OCI-LY1 (cell line): ENCODE measurements at regions not wholly inside any gene's neighbourhood (a gene's known extent, or its start where the extent isn't known, plus 50 kb on each side); places are given as distances from the start of the nearest gene placed in this dataset.

Experiments used
- H2AFZ ChIP-seq: fragments of 200-600 bp; sonication (generic), shearing (Covaris generic); 2 replicates; pipeline ENCODE4 v1.6.0; 2014; ENCODE audit warnings: antibody characterized with exemption, mild to moderate bottlenecking, low read length
- H3F3A ChIP-seq: fragments of 200-600 bp; sonication (generic), shearing (Covaris generic); 2 replicates; pipeline ENCODE4 v1.6.0; 2014; ENCODE audit warnings: mild to moderate bottlenecking, antibody characterized with exemption, low read length, moderate library complexity; ENCODE audit not compliant: insufficient read depth
- H3K27ac ChIP-seq: fragments of 200-600 bp; sonication (generic); 2 replicates; pipeline ENCODE4 v1.5.1; 2014; ENCODE audit warnings: low read length, mixed run types, mild to moderate bottlenecking, low read depth; ENCODE audit not compliant: poor library complexity, severe bottlenecking
- H3K27me3 ChIP-seq: fragments of 200-600 bp; sonication (generic); 2 replicates; pipeline ENCODE4 v1.6.0; 2014; ENCODE audit warnings: antibody characterized with exemption, mild to moderate bottlenecking, low read length, moderate library complexity; ENCODE audit not compliant: insufficient read depth
- H3K36me3 ChIP-seq: fragments of 200-600 bp; sonication (generic); 2 replicates; pipeline ENCODE4 v1.6.1; 2014; ENCODE audit warnings: mild to moderate bottlenecking, antibody characterized with exemption, low read length, moderate library complexity, mixed read lengths; ENCODE audit not compliant: insufficient read depth
- H3K4me1 ChIP-seq: fragments of 200-600 bp; sonication (generic); 2 replicates; pipeline ENCODE4 v1.5.1; 2014; ENCODE audit warnings: mild to moderate bottlenecking, low read length, moderate library complexity; ENCODE audit not compliant: insufficient read depth, severe bottlenecking
- H3K4me2 ChIP-seq: fragments of 200-600 bp; sonication (generic), shearing (Covaris generic); 2 replicates; pipeline ENCODE4 v1.6.1; 2014; ENCODE audit warnings: low read length
- H3K4me3 ChIP-seq: fragments of 200-600 bp; sonication (generic); 2 replicates; pipeline ENCODE4 v1.5.1; 2014; ENCODE audit warnings: low read length, low read depth, mild to moderate bottlenecking, mixed read lengths; ENCODE audit not compliant: poor library complexity, severe bottlenecking
- H3K79me2 ChIP-seq: fragments of 200-600 bp; shearing (Covaris generic); 2 replicates; pipeline ENCODE4 v1.6.1; 2016; ENCODE audit warnings: mixed run types, low read length, mixed read lengths; ENCODE audit not compliant: insufficient read depth
- H3K9ac ChIP-seq: fragments of 200-600 bp; sonication (generic), shearing (Covaris generic); 2 replicates; pipeline ENCODE4 v1.6.1; 2014; ENCODE audit warnings: mild to moderate bottlenecking, low read length, mixed read lengths
- H3K9me2 ChIP-seq: fragments of 200-600 bp; sonication (generic), shearing (Covaris generic); 2 replicates; pipeline ENCODE4 v1.6.1; 2014; ENCODE audit warnings: low read depth, mild to moderate bottlenecking, low read length, mixed read lengths
- H3K9me3 ChIP-seq: fragments of 200-600 bp; shearing (Covaris generic); 2 replicates; pipeline ENCODE4 v1.6.1; 2014; ENCODE audit warnings: low read length, mixed read lengths
- H4K20me1 ChIP-seq: fragments of 200-600 bp; sonication (generic), shearing (Covaris generic); 2 replicates; pipeline ENCODE4 v1.6.0; 2016; ENCODE audit warnings: mild to moderate bottlenecking, low read length; ENCODE audit not compliant: insufficient read depth
- EZH2 ChIP-seq: fragments of 200-600 bp; sonication (generic), shearing (Covaris generic); IDR thresholded peaks from 2 replicates; pipeline ENCODE4 v1.8.0; 2017; ENCODE audit warnings: borderline replicate concordance, mixed run types, mild to moderate bottlenecking, antibody characterized with exemption, low read length, moderate library complexity, mixed read lengths
- TF ChIP-seq, protein P1 (sequence below): fragments of 200-600 bp; sonication (generic), shearing (Covaris generic); IDR thresholded peaks from 2 replicates; pipeline ENCODE4 v1.5.1; 2017; ENCODE audit warnings: mild to moderate bottlenecking, antibody characterized with exemption, low read length, moderate library complexity, mixed read lengths

DNA sequence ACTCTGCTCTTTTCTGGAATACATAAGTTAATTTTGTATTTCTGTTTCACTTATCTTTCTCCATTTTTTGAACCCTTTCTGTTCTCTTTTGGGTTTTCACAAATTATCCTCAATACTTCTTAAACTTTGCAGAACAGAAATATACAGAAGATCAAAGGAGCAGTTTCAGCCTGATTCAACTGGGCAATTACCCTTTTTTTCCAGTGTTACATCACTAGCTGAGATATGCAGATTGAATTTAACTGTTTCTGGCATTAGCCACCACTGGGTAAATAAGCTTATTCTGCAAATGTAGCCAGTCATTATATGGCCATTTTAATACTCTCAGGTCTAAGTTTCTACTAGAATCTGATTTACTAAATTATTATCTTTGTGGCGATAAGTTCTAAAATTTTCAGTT is 66.9 kb upstream of the GRID2 start:
- Histone ChIP-seq H4K20me1 (no peaks in the 10 kb centered on the region), H3K27ac (no peak overlapping the region), H3K4me2 (no peak overlapping the region)

DNA sequence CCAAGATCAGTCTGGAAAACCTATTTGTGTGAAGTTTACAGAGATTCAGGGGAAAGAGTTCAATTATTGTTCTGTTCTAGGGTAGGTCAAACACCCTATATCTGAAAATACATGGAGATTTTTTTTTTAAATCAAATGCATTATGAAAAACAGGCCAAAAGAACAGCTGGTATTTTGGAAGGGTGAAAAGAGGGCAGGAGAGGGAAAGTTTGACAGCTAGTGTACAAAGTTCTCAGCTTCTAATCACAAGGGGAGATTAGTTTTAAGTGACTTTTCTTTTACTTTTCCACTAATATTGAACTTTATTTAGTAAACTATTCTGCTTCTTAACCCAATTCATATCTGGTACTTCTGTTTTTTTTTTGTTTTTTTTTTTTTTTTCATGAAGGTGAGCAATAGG is 66.2 kb upstream of the GRID2 start:
- Histone ChIP-seq H3F3A (no peaks in the 10 kb centered on the region), H3K27me3 (no peaks in the 10 kb centered on the region), H2AFZ (no peak overlapping the region), H3K79me2 (no peaks in the 10 kb centered on the region), H3K9ac (no peak overlapping the region), H3K4me3 (no peak overlapping the region), H3K4me1 (no peaks in the 10 kb centered on the region), H4K20me1 (no peaks in the 10 kb centered on the region), H3K9me2 (no peaks in the 10 kb centered on the region), H3K4me2 (no peak overlapping the region), H3K36me3 (no peaks in the 10 kb centered on the region), H3K27ac (no peak overlapping the region), H3K9me3 (no peaks in the 10 kb centered on the region)
- TF ChIP-seq, protein P1, sequence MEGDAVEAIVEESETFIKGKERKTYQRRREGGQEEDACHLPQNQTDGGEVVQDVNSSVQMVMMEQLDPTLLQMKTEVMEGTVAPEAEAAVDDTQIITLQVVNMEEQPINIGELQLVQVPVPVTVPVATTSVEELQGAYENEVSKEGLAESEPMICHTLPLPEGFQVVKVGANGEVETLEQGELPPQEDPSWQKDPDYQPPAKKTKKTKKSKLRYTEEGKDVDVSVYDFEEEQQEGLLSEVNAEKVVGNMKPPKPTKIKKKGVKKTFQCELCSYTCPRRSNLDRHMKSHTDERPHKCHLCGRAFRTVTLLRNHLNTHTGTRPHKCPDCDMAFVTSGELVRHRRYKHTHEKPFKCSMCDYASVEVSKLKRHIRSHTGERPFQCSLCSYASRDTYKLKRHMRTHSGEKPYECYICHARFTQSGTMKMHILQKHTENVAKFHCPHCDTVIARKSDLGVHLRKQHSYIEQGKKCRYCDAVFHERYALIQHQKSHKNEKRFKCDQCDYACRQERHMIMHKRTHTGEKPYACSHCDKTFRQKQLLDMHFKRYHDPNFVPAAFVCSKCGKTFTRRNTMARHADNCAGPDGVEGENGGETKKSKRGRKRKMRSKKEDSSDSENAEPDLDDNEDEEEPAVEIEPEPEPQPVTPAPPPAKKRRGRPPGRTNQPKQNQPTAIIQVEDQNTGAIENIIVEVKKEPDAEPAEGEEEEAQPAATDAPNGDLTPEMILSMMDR, result no peak
- no peak for TF ChIP-seq EZH2

More for the DNA sequence above, 66.9 kb upstream of the GRID2 start:
- Histone ChIP-seq H3K9me3 (no peaks in the 10 kb centered on the region), H3K4me1 (no peaks in the 10 kb centered on the region), H2AFZ (no peak overlapping the region), H3F3A (no peaks in the 10 kb centered on the region), H3K9me2 (no peaks in the 10 kb centered on the region), H3K9ac (no peak overlapping the region), H3K79me2 (no peaks in the 10 kb centered on the region), H3K27me3 (no peaks in the 10 kb centered on the region), H3K4me3 (no peak overlapping the region), H3K36me3 (no peaks in the 10 kb centered on the region)
- TF ChIP-seq, protein P1, result no peak
- TF ChIP-seq EZH2, result no peak

DNA sequence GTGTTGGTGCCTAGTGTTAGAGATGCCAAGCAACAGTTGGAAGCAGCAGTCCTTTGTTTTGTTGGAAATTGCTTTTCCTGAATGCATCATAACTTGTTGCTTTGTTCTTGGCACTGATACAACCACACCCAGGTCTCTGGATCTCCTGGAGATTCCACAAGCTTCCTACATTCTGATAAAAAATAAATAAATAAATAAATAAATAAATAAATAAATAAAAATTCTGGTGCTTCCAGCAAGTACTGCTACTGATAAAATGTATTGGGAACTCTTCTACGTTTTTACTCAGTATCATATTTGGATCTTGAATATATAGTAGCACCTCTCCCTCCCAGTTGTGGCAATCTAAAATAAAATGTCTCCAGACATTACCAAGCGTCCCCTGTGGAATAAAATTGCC is 62.7 kb upstream of the GRID2 start:
- Histone ChIP-seq H3K4me3 (no peak overlapping the region), H3K4me1 (no peaks in the 10 kb centered on the region), H3K9me3 (no peaks in the 10 kb centered on the region), H4K20me1 (no peaks in the 10 kb centered on the region), H3K36me3 (no peaks in the 10 kb centered on the region), H3F3A (no peaks in the 10 kb centered on the region), H3K79me2 (no peaks in the 10 kb centered on the region), H3K9ac (no peak overlapping the region), H3K27ac (no peak overlapping the region), H3K9me2 (no peaks in the 10 kb centered on the region), H3K4me2 (no peak overlapping the region), H3K27me3 (no peaks in the 10 kb centered on the region), H2AFZ (no peak overlapping the region)
- TF ChIP-seq, protein P1, result no peak
- TF ChIP-seq EZH2, result no peak
